IMR-90 (cell line): ENCODE measurements at regions not wholly inside any gene's neighbourhood (a gene's known extent, or its start where the extent isn't known, plus 50 kb on each side); places are given as distances from the start of the nearest gene placed in this dataset.

Source experiments
- ATAC-seq: fragments of 200-7000 bp; cut with Tn5 transposase; 2 replicates; pipeline ENCODE4 v1.9.1; 2020; ENCODE audit warnings: low read depth, mild to moderate bottlenecking, moderate library complexity
- BruUV-seq: library from RNA; stranded (reverse); fragments of 400-500 nt; replicated peaks from 2 replicates; lab custom pipeline; 2021; lab: Mats Ljungman, UMichigan
- CTCF ChIA-PET: fragments of 300-600 bp; formaldehyde crosslinking; extraction: SDS; loops from one replicate; lab custom pipeline; 2021; ENCODE audit warnings: antibody characterized with exemption; lab: Yijun Ruan, JAX
- POLR2A ChIA-PET: fragments of 300-600 bp; sonication (Branson Sonifier 250); formaldehyde crosslinking; loops from one replicate; lab custom pipeline; 2022; ENCODE audit warnings: antibody characterized with exemption; ENCODE audit not compliant: unreplicated experiment; lab: Charles Lee
- DNase-seq: peaks from one replicate; pipeline ENCODE4 v3.0.0; 2013
- H2AFZ ChIP-seq: replicated peaks from 2 replicates; pipeline ENCODE3; 2013; ENCODE audit warnings: low read length, mild to moderate bottlenecking; ENCODE audit not compliant: poor library complexity
- H2AK5ac ChIP-seq: 2 replicates; pipeline ENCODE4 v1.6.1; 2013; ENCODE audit warnings: low read depth, low read length, inconsistent platforms
- H2AK9ac ChIP-seq: replicated peaks from 2 replicates; pipeline ENCODE3; 2013; ENCODE audit warnings: mild to moderate bottlenecking, low read depth, low read length, moderate library complexity; ENCODE audit not compliant: poor library complexity
- H2BK120ac ChIP-seq: 2 replicates; pipeline ENCODE4 v1.6.1; 2013; ENCODE audit warnings: low read depth, low read length, inconsistent platforms
- H2BK15ac ChIP-seq: 3 replicates; pipeline ENCODE4 v1.6.1; 2013; ENCODE audit warnings: low read depth, low read length, inconsistent platforms
- H2BK20ac ChIP-seq: 2 replicates; pipeline ENCODE4 v1.6.1; 2013; ENCODE audit warnings: low read depth, mild to moderate bottlenecking, inconsistent platforms, low read length, moderate library complexity
- H2BK5ac ChIP-seq: 2 replicates; pipeline ENCODE4 v1.6.1; 2013; ENCODE audit warnings: mild to moderate bottlenecking, low read depth, low read length, inconsistent platforms; ENCODE audit not compliant: poor library complexity, severe bottlenecking
- H3K14ac ChIP-seq: replicated peaks from 2 replicates; pipeline ENCODE4 v1.6.1; 2013; ENCODE audit warnings: low read depth, low read length, inconsistent platforms
- H3K18ac ChIP-seq: 2 replicates; pipeline ENCODE4 v1.6.1; 2013; ENCODE audit warnings: low read depth, low read length, control low read depth
- H3K23ac ChIP-seq: 2 replicates; pipeline ENCODE4 v1.6.1; 2013; ENCODE audit warnings: low read depth, low read length, inconsistent platforms
- H3K27ac ChIP-seq: 2 replicates; pipeline ENCODE4 v1.5.1; 2013; ENCODE audit warnings: mild to moderate bottlenecking, control low read depth, low read length; ENCODE audit not compliant: insufficient read depth
- H3K27me3 ChIP-seq: 2 replicates; pipeline ENCODE4 v1.6.1; 2013; ENCODE audit warnings: low read length; ENCODE audit not compliant: control insufficient read depth, insufficient read depth
- H3K36me3 ChIP-seq: 2 replicates; pipeline ENCODE4 v1.6.1; 2013; ENCODE audit warnings: low read length, mixed read lengths; ENCODE audit not compliant: control insufficient read depth, insufficient read depth
- H3K4ac ChIP-seq: 2 replicates; pipeline ENCODE4 v1.6.1; 2013; ENCODE audit warnings: low read depth, low read length, inconsistent platforms
- H3K4me1 ChIP-seq: 2 replicates; pipeline ENCODE4 v1.6.1; 2013; ENCODE audit warnings: low read length, mixed read lengths; ENCODE audit not compliant: control insufficient read depth, insufficient read depth
- H3K4me2 ChIP-seq: 2 replicates; pipeline ENCODE4 v1.6.1; 2013; ENCODE audit warnings: low read depth, mild to moderate bottlenecking, control low read depth, low read length, moderate library complexity
- H3K4me3 ChIP-seq: 2 replicates; pipeline ENCODE4 v1.5.1; 2013; ENCODE audit warnings: low read depth, mild to moderate bottlenecking, control low read depth, low read length, moderate library complexity; ENCODE audit not compliant: insufficient read depth
- H3K56ac ChIP-seq: 2 replicates; pipeline ENCODE4 v1.6.1; 2013; ENCODE audit warnings: low read length, inconsistent platforms; ENCODE audit not compliant: insufficient read depth; ENCODE audit errors: extremely low read depth
- H3K79me1 ChIP-seq, 2 experiments: 2 replicates each; pipeline ENCODE4 v1.6.1; 2013; ENCODE audit warnings: low read length in 2 of 2, inconsistent platforms in 1 of 2, low read depth in 1 of 2
- H3K9ac ChIP-seq: 2 replicates; pipeline ENCODE4 v1.6.1; 2013; ENCODE audit warnings: low read depth, low read length, control low read depth
- H3K9me1 ChIP-seq: 2 replicates; pipeline ENCODE4 v1.6.1; 2013; ENCODE audit warnings: low read length, inconsistent platforms; ENCODE audit not compliant: insufficient read depth
- H3K9me3 ChIP-seq: 2 replicates; pipeline ENCODE4 v1.6.1; 2013; ENCODE audit warnings: low read length; ENCODE audit not compliant: control insufficient read depth, insufficient read depth
- H4K20me1 ChIP-seq: 2 replicates; pipeline ENCODE4 v1.6.1; 2013; ENCODE audit warnings: low read length, inconsistent platforms; ENCODE audit not compliant: insufficient read depth
- H4K5ac ChIP-seq: 2 replicates; pipeline ENCODE4 v1.6.1; 2013; ENCODE audit warnings: mild to moderate bottlenecking, low read depth, low read length, control low read depth
- H4K8ac ChIP-seq, 2 experiments: 2 replicates each; pipeline ENCODE4 v1.6.1; 2013; ENCODE audit warnings: low read depth in 2 of 2, low read length in 2 of 2, control low read depth in 1 of 2, inconsistent platforms in 1 of 2
- H4K91ac ChIP-seq: 2 replicates; pipeline ENCODE4 v1.6.1; 2013; ENCODE audit warnings: low read depth, low read length, inconsistent platforms; ENCODE audit not compliant: insufficient read depth
- BHLHE40 ChIP-seq: fragments of 150-350 bp; IDR thresholded peaks from 2 replicates; pipeline ENCODE4 v1.6.1; 2016; ENCODE audit warnings: mild to moderate bottlenecking, low read depth, low read length
- CEBPB ChIP-seq: IDR thresholded peaks from 2 replicates; pipeline ENCODE4 v1.6.1; 2012; ENCODE audit warnings: low read depth, low read length, improper control_type of control experiment
- CHD1 ChIP-seq: IDR thresholded peaks from 2 replicates; pipeline ENCODE4 v1.6.1; 2012; ENCODE audit warnings: low read depth, low read length, improper control_type of control experiment
- CTCF ChIP-seq: conservative IDR thresholded peaks from 2 replicates; pipeline ENCODE4 v1.5.1; 2012; ENCODE audit warnings: mild to moderate bottlenecking, low read depth, low read length, improper control_type of control experiment
- ELK1 ChIP-seq: fragments of 150-350 bp; IDR thresholded peaks from 2 replicates; pipeline ENCODE4 v1.6.1; 2016; ENCODE audit warnings: low read depth, mild to moderate bottlenecking, low read length, moderate library complexity, borderline replicate concordance
- FOS ChIP-seq: fragments of 150-350 bp; IDR thresholded peaks from 2 replicates; pipeline ENCODE4 v1.6.1; 2016; ENCODE audit warnings: low read depth, low read length
- MAFK ChIP-seq: IDR thresholded peaks from 2 replicates; pipeline ENCODE4 v1.6.1; 2012; ENCODE audit warnings: low read depth, low read length, improper control_type of control experiment
- MAZ ChIP-seq: IDR thresholded peaks from 2 replicates; pipeline ENCODE4 v1.6.1; 2012; ENCODE audit warnings: low read depth, mild to moderate bottlenecking, low read length, improper control_type of control experiment, moderate library complexity, borderline replicate concordance
- MXI1 ChIP-seq: IDR thresholded peaks from 2 replicates; pipeline ENCODE4 v1.6.1; 2012; ENCODE audit warnings: low read depth, mild to moderate bottlenecking, low read length, moderate library complexity, borderline replicate concordance
- NFE2L2 ChIP-seq: fragments of 150-350 bp; IDR thresholded peaks from 2 replicates; pipeline ENCODE4 v1.6.1; 2016; ENCODE audit warnings: low read depth, mild to moderate bottlenecking, low read length
- POLR2A ChIP-seq: IDR thresholded peaks from 2 replicates; pipeline ENCODE4 v1.6.1; 2012; ENCODE audit warnings: mild to moderate bottlenecking, low read depth, low read length
- RAD21 ChIP-seq: IDR thresholded peaks from 2 replicates; pipeline ENCODE4 v1.6.1; 2012; ENCODE audit warnings: low read length, improper control_type of control experiment
- RCOR1 ChIP-seq: IDR thresholded peaks from 2 replicates; pipeline ENCODE4 v1.6.1; 2012; ENCODE audit warnings: mild to moderate bottlenecking, low read length, improper control_type of control experiment; ENCODE audit not compliant: insufficient replicate concordance
- RFX5 ChIP-seq: IDR thresholded peaks from 2 replicates; pipeline ENCODE4 v1.8.0; 2012; ENCODE audit warnings: low read depth, mild to moderate bottlenecking, low read length, moderate library complexity
- SMC3 ChIP-seq: fragments of 150-350 bp; IDR thresholded peaks from 2 replicates; pipeline ENCODE4 v1.6.1; 2016; ENCODE audit warnings: low read depth, mild to moderate bottlenecking, antibody characterized with exemption, low read length, moderate library complexity
- USF2 ChIP-seq: fragments of 150-350 bp; IDR thresholded peaks from 2 replicates; pipeline ENCODE4 v1.6.1; 2017; ENCODE audit warnings: mild to moderate bottlenecking, antibody characterized with exemption, low read length, low read depth
- dilution Hi-C: fragments of 300-500 bp; cut with HindIII; formaldehyde crosslinking; loops from one replicate; pipeline ENCODE4 v1.14.3; 2018; ENCODE audit warnings: low sequenced_read_pairs; ENCODE audit not compliant: unreplicated experiment
- in situ Hi-C: fragments of 300-500 bp; cut with MboI; formaldehyde crosslinking; loops from 3 replicates; pipeline ENCODE4 v1.14.3; 2019; ENCODE audit warnings: low sequenced_read_pairs, inconsistent platforms, mixed read lengths
- intact Hi-C: fragments of 100-400 bp; cut with micrococcal nuclease; formaldehyde crosslinking; loops from 2 replicates; pipeline ENCODE4 v1.10.0; 2022

- intact Hi-C loops (loop anchor here (5.0 kb wide), 1 partner anchor 414 kb away; no protein-coding TSS in a partner anchor), in situ Hi-C loops (no loop called here), dilution Hi-C loops (no loop called here)
These were observed 334.0 kb upstream of the PRICKLE1 start for GRCh38 chr12:42923583-42923982.

More at GRCh38 chr12:42923583-42923982, 334.0 kb upstream of the PRICKLE1 start:
- H4K8ac ChIP-seq: no peak overlapping the region
- ATAC-seq: no peak
- no TSS peak for BruUV-seq
- no peak overlapping the region for H2BK120ac ChIP-seq
- H3K9ac ChIP-seq: no peak overlapping the region
- H2BK20ac ChIP-seq: no peak overlapping the region
- no peak overlapping the region for H2BK5ac ChIP-seq
- peaks cover 4% of the 10 kb centered on the region for H3K4me1 ChIP-seq
- no peak overlapping the region for H3K23ac ChIP-seq
- no peaks in the 10 kb centered on the region for H3K9me3 ChIP-seq
- H3K18ac ChIP-seq: no peak overlapping the region
- no peak overlapping the region for H4K5ac ChIP-seq
- H4K91ac ChIP-seq: no peak overlapping the region
- H3K27ac ChIP-seq: no peak overlapping the region
- H3K36me3 ChIP-seq: no peaks in the 10 kb centered on the region
- H2BK15ac ChIP-seq: no peak overlapping the region
- TF ChIP-seq FOS: no peak
- no peak for TF ChIP-seq RAD21
- TF ChIP-seq POLR2A: no peak
- TF ChIP-seq MXI1: no peak
- no peak for TF ChIP-seq RFX5
- TF ChIP-seq SMC3: no peak
- no peak for TF ChIP-seq RCOR1
- no peak for TF ChIP-seq CTCF
- TF ChIP-seq MAZ: no peak
- TF ChIP-seq ELK1: no peak
- TF ChIP-seq CHD1: no peak
- no peak for TF ChIP-seq MAFK
- TF ChIP-seq USF2: no peak
- no peak for TF ChIP-seq BHLHE40
- TF ChIP-seq NFE2L2: no peak
- TF ChIP-seq CEBPB: no peak
- POLR2A ChIA-PET: no interaction called here
- no peaks in the 10 kb centered on the region for H4K20me1 ChIP-seq
- no peaks in the 10 kb centered on the region for H3K9me1 ChIP-seq
- no peak overlapping the region for H3K4me3 ChIP-seq
- H2AK9ac ChIP-seq: no peak overlapping the region
- H3K56ac ChIP-seq: no peak overlapping the region
- CTCF ChIA-PET: no interaction called here
- no peaks in the 10 kb centered on the region for H3K79me1 ChIP-seq
- DNase-seq: no peak
- H2AFZ ChIP-seq: no peak overlapping the region
- H3K4me2 ChIP-seq: no peak overlapping the region
- H3K27me3 ChIP-seq: no peaks in the 10 kb centered on the region; the same call in 1 of the 2 replicates
- H2AK5ac ChIP-seq: no peak overlapping the region
- H3K14ac ChIP-seq: no peak overlapping the region
- H3K4ac ChIP-seq: no peak overlapping the region
